Loucy (cell line): ENCODE measurements at regions not wholly inside any gene's neighbourhood (a gene's known extent, or its start where the extent isn't known, plus 50 kb on each side); places are given as distances from the start of the nearest gene placed in this dataset.

ENCODE experiments used
- H2AFZ ChIP-seq: fragments of 200-600 bp; sonication (generic); 2 replicates; pipeline ENCODE4 v1.6.0; 2016; ENCODE audit warnings: antibody characterized with exemption, mild to moderate bottlenecking, low read length, moderate library complexity
- H3F3A ChIP-seq: fragments of 200-600 bp; 2 replicates; pipeline ENCODE4 v1.6.0; 2016; ENCODE audit warnings: antibody characterized with exemption, low read depth, mild to moderate bottlenecking
- H3K27me3 ChIP-seq: fragments of 200-600 bp; sonication (generic); 2 replicates; pipeline ENCODE4 v1.6.1; 2014; ENCODE audit warnings: low read length, mild to moderate bottlenecking; ENCODE audit not compliant: insufficient read depth, poor library complexity, severe bottlenecking
- H3K36me3 ChIP-seq: fragments of 200-600 bp; sonication (generic); 2 replicates; pipeline ENCODE4 v1.6.1; 2016; ENCODE audit warnings: low read length; ENCODE audit not compliant: insufficient read depth
- H3K4me1 ChIP-seq: fragments of 200-600 bp; sonication (generic); 2 replicates; pipeline ENCODE4 v1.5.1; 2014; ENCODE audit warnings: low read length, mild to moderate bottlenecking; ENCODE audit not compliant: insufficient read depth, poor library complexity, severe bottlenecking
- H3K4me2 ChIP-seq: fragments of 200-600 bp; sonication (generic); 2 replicates; pipeline ENCODE4 v1.6.0; 2014; ENCODE audit warnings: antibody characterized with exemption, low read length, low read depth, mild to moderate bottlenecking; ENCODE audit not compliant: poor library complexity, severe bottlenecking
- H3K4me3 ChIP-seq: fragments of 200-600 bp; sonication (generic); 2 replicates; pipeline ENCODE4 v1.5.1; 2014; ENCODE audit warnings: low read length, mild to moderate bottlenecking, mixed read lengths; ENCODE audit not compliant: poor library complexity, severe bottlenecking
- H3K79me2 ChIP-seq: fragments of 200-600 bp; sonication (generic); 2 replicates; pipeline ENCODE4 v1.6.1; 2014; ENCODE audit warnings: low read length; ENCODE audit not compliant: insufficient read depth
- H3K9ac ChIP-seq: fragments of 200-600 bp; sonication (generic); 2 replicates; pipeline ENCODE4 v1.6.0; 2014; ENCODE audit warnings: mild to moderate bottlenecking, low read depth, low read length, moderate library complexity; ENCODE audit not compliant: poor library complexity, severe bottlenecking
- H3K9me2 ChIP-seq: fragments of 200-600 bp; sonication (generic); replicated peaks from 2 replicates; pipeline ENCODE4 v1.6.1; 2016; ENCODE audit warnings: low read depth, low read length, mixed read lengths
- H3K9me3 ChIP-seq: fragments of 200-600 bp; sonication (generic); 2 replicates; pipeline ENCODE4 v1.6.1; 2014; ENCODE audit warnings: mild to moderate bottlenecking, antibody characterized with exemption, low read length, low read depth; ENCODE audit not compliant: insufficient read depth
- H4K20me1 ChIP-seq: fragments of 200-600 bp; sonication (generic); 2 replicates; pipeline ENCODE4 v1.6.0; 2014; ENCODE audit warnings: antibody characterized with exemption, low read length, mild to moderate bottlenecking; ENCODE audit not compliant: insufficient read depth, poor library complexity, severe bottlenecking
- EZH2phosphoT487 ChIP-seq: fragments of 200-600 bp; IDR thresholded peaks from 2 replicates; pipeline ENCODE4 v1.6.1; 2018; ENCODE audit warnings: antibody characterized with exemption, mild to moderate bottlenecking, moderate library complexity, borderline replicate concordance
- TF ChIP-seq, protein P1 (sequence below): fragments of 200-600 bp; sonication (generic); conservative IDR thresholded peaks from 2 replicates; pipeline ENCODE4 v1.5.1; 2014; ENCODE audit warnings: mild to moderate bottlenecking, antibody characterized with exemption, low read length

DNA sequence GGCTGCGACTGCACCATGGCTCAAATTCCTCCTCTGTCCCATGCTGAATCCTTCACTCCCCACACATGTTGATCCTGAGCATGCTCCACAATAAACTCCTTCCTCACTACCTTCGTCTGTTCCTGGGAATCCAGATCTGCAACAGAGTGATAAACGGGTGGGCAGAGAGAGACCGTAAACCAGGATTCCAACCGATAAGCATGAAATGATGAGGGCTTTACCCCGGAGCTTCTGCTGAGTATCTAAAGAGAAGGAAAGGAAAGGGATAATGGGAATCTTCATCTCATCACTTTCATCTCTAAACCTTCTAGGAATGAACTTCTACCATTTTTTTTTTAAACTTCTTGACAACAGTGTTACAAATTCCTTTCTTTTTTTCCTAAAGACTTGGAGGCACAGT is 329.3 kb upstream of the TNP1 start:
- no peaks in the 10 kb centered on the region for H3K79me2 ChIP-seq
- no peak overlapping the region for H3K4me2 ChIP-seq
- no peaks in the 10 kb centered on the region for H3K4me1 ChIP-seq
- no peaks in the 10 kb centered on the region for H3K27me3 ChIP-seq
- no peaks in the 10 kb centered on the region for H4K20me1 ChIP-seq
- H2AFZ ChIP-seq, result no peak overlapping the region
- H3K4me3 ChIP-seq, result no peak overlapping the region
- H3K36me3 ChIP-seq, result no peaks in the 10 kb centered on the region
- H3K9me3 ChIP-seq, result no peaks in the 10 kb centered on the region
- no peaks in the 10 kb centered on the region for H3F3A ChIP-seq
- TF ChIP-seq EZH2phosphoT487, result no peak
- TF ChIP-seq, protein P1, sequence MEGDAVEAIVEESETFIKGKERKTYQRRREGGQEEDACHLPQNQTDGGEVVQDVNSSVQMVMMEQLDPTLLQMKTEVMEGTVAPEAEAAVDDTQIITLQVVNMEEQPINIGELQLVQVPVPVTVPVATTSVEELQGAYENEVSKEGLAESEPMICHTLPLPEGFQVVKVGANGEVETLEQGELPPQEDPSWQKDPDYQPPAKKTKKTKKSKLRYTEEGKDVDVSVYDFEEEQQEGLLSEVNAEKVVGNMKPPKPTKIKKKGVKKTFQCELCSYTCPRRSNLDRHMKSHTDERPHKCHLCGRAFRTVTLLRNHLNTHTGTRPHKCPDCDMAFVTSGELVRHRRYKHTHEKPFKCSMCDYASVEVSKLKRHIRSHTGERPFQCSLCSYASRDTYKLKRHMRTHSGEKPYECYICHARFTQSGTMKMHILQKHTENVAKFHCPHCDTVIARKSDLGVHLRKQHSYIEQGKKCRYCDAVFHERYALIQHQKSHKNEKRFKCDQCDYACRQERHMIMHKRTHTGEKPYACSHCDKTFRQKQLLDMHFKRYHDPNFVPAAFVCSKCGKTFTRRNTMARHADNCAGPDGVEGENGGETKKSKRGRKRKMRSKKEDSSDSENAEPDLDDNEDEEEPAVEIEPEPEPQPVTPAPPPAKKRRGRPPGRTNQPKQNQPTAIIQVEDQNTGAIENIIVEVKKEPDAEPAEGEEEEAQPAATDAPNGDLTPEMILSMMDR, result no peak
- H3K9me2 ChIP-seq, result no peaks in the 10 kb centered on the region
- H3K9ac ChIP-seq, result no peak overlapping the region

DNA sequence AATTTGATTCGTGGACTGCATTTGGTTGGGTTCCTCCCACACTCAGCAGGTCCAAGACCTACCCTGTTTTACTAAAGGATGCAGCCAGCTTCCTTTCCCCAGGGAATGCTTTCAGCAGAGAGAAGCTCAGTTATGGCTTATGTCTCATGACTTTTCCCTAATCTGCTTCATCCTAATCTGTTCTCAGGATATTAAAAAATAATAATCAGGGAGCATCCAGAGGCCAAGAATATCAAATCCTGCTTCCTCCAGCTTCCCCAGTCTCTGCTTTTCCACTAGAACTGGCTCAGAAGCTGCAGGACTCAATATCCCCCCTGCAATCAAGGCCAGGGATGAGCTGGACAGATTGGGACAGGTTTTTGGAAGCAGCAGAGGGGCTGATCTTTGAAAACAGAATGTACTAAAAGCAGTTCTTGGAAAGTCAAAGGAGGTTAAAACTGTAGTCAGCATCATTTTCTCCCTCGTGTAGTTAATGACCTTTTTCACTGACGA is 326.9 kb upstream of the TNP1 start:
- H3F3A ChIP-seq, result no peaks in the 10 kb centered on the region
- H3K36me3 ChIP-seq, result no peaks in the 10 kb centered on the region
- no peak overlapping the region for H3K4me3 ChIP-seq
- no peaks in the 10 kb centered on the region for H3K27me3 ChIP-seq
- no peaks in the 10 kb centered on the region for H3K9me3 ChIP-seq
- H3K9me2 ChIP-seq, result no peaks in the 10 kb centered on the region
- no peaks in the 10 kb centered on the region for H3K4me1 ChIP-seq
- H2AFZ ChIP-seq, result no peak overlapping the region
- H3K9ac ChIP-seq, result no peak overlapping the region
- no peak overlapping the region for H3K4me2 ChIP-seq
- TF ChIP-seq EZH2phosphoT487, result no peak
- TF ChIP-seq, protein P1, result no peak
- H4K20me1 ChIP-seq, result no peaks in the 10 kb centered on the region
- H3K79me2 ChIP-seq, result no peaks in the 10 kb centered on the region

DNA sequence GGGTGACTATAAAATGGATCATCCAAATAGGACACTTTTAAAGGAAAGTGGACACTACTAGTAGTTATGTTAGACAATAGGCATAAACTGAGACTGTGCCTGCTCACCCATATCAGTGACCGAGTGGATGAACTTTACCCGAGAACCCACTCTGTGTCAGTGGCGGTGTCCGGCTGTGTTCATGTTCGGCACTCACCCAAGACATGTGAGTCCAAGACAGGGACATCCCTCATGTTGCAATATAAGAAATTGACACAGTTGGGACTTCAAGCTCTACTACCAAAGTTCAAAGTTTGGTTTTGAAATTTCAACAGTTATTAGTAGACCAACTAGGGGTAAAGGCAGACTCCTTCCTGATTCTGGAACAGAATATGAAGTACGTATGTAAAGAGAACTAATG is 326.3 kb upstream of the TNP1 start:
- no peak overlapping the region for H3K9ac ChIP-seq
- H3K36me3 ChIP-seq, result no peaks in the 10 kb centered on the region
- no peaks in the 10 kb centered on the region for H4K20me1 ChIP-seq
- H3K4me1 ChIP-seq, result no peaks in the 10 kb centered on the region
- H3K9me3 ChIP-seq, result no peaks in the 10 kb centered on the region
- H3K4me3 ChIP-seq, result no peak overlapping the region
- TF ChIP-seq, protein P1, result no peak
- no peak for TF ChIP-seq EZH2phosphoT487
- no peaks in the 10 kb centered on the region for H3K9me2 ChIP-seq
- no peaks in the 10 kb centered on the region for H3K27me3 ChIP-seq
- no peaks in the 10 kb centered on the region for H3K79me2 ChIP-seq
- H3F3A ChIP-seq, result no peaks in the 10 kb centered on the region
- H3K4me2 ChIP-seq, result no peak overlapping the region
- H2AFZ ChIP-seq, result no peak overlapping the region
